H1 (cell line): ENCODE measurements at regions not wholly inside any gene's neighbourhood (a gene's known extent, or its start where the extent isn't known, plus 50 kb on each side); places are given as distances from the start of the nearest gene placed in this dataset.
A peak's percentile ranks its signal among the peaks of the same experiment; 100 is the strongest.

ENCODE experiments used
- CTCF ChIA-PET: fragments of 300-600 bp; sonication (Branson Sonifier 250); formaldehyde crosslinking; loops from one replicate; lab custom pipeline; 2021; ENCODE audit not compliant: partially characterized antibody; lab: Charles Lee
- POLR2A ChIA-PET: fragments of 300-600 bp; sonication (Branson Sonifier 250); formaldehyde crosslinking; loops from one replicate; lab custom pipeline; 2021; ENCODE audit warnings: inconsistent platforms; ENCODE audit not compliant: partially characterized antibody; lab: Charles Lee
- DNase-seq, 2 experiments: peaks; one replicate each; pipeline versions ENCODE4 v3.0.0 to v3.0.0-alpha.2; 2010 to 2022; ENCODE audit warnings: low spot score in 2 of 2, low read depth in 1 of 2, mixed read lengths in 1 of 2
- FAIRE-seq: peaks from 2 replicates; lab custom pipeline; 2011; peaks lifted over from hg19 to GRCh38; lab: Jason Lieb, UNC
- H2AFZ ChIP-seq: 2 replicates; pipeline ENCODE4 v1.8.1; 2012; ENCODE audit warnings: low read length, inconsistent platforms
- H2AK5ac ChIP-seq: 2 replicates; pipeline ENCODE4 v1.6.1; 2013; ENCODE audit warnings: low read depth, low read length
- H2BK120ac ChIP-seq: replicated peaks from 2 replicates; pipeline ENCODE3; 2013; ENCODE audit warnings: low read depth, low read length, inconsistent platforms
- H2BK12ac ChIP-seq: 2 replicates; pipeline ENCODE4 v1.6.1; 2013; ENCODE audit warnings: low read depth, low read length
- H2BK15ac ChIP-seq: 2 replicates; pipeline ENCODE4 v1.6.1; 2013; ENCODE audit warnings: low read length
- H2BK20ac ChIP-seq: 2 replicates; pipeline ENCODE4 v1.6.1; 2013; ENCODE audit warnings: low read length
- H2BK5ac ChIP-seq: 2 replicates; pipeline ENCODE4 v1.6.1; 2013; ENCODE audit warnings: low read depth, low read length
- H3K14ac ChIP-seq: 2 replicates; pipeline ENCODE4 v1.6.1; 2013; ENCODE audit warnings: inconsistent platforms; ENCODE audit not compliant: insufficient read length
- H3K18ac ChIP-seq: 2 replicates; pipeline ENCODE4 v1.6.1; 2013; ENCODE audit warnings: low read length; ENCODE audit errors: extremely low read depth
- H3K23ac ChIP-seq: 2 replicates; pipeline ENCODE4 v1.6.1; 2013; ENCODE audit warnings: inconsistent platforms; ENCODE audit not compliant: insufficient read length
- H3K23me2 ChIP-seq: 2 replicates; pipeline ENCODE4 v1.6.1; 2013; ENCODE audit warnings: low read depth, low read length
- H3K27ac ChIP-seq: 2 replicates; pipeline ENCODE4 v1.6.1; 2011; ENCODE audit warnings: low read depth, low read length, inconsistent platforms
- H3K27me3 ChIP-seq, 4 experiments: replicated peaks in 1 of 4; 1 replicate in 1 of 4; 2 replicates in 3 of 4; pipeline versions ENCODE4 v1.6.1 to v1.8.1; 2011 to 2013; ENCODE audit warnings: low read length in 3 of 4, mild to moderate bottlenecking in 3 of 4, inconsistent platforms in 2 of 4, mixed read lengths in 2 of 4, moderate library complexity in 1 of 4; ENCODE audit not compliant: control insufficient read depth in 3 of 4, insufficient read depth in 3 of 4; ENCODE audit errors: extremely low read depth in 1 of 4
- H3K36me3 ChIP-seq, 4 experiments: 2 replicates each; pipeline versions ENCODE4 v1.6.1 to v1.8.1; 2011 to 2013; ENCODE audit warnings: mild to moderate bottlenecking in 4 of 4, low read length in 3 of 4, moderate library complexity in 2 of 4, control low read depth in 1 of 4, inconsistent platforms in 1 of 4; ENCODE audit not compliant: insufficient read depth in 4 of 4, control insufficient read depth in 2 of 4
- H3K4ac ChIP-seq: replicated peaks from 2 replicates; pipeline ENCODE3; 2013; ENCODE audit warnings: low read length, low read depth, mixed read lengths, inconsistent platforms; ENCODE audit not compliant: insufficient read length
- H3K4me1 ChIP-seq, 4 experiments: replicated peaks in 1 of 4; 1 replicate in 1 of 4; 2 replicates in 3 of 4; pipeline versions ENCODE4 v1.6.1 to v1.8.1; 2011 to 2013; ENCODE audit warnings: low read length in 3 of 4, inconsistent platforms in 2 of 4, mixed read lengths in 1 of 4; ENCODE audit not compliant: insufficient read depth in 4 of 4, control insufficient read depth in 3 of 4
- H3K4me2 ChIP-seq, 2 experiments: 2 replicates each; pipeline versions ENCODE4 v1.6.1 to v1.8.1; 2011 to 2013; ENCODE audit warnings: low read depth in 2 of 2, low read length in 2 of 2, control low read depth in 1 of 2, inconsistent platforms in 1 of 2, mild to moderate bottlenecking in 1 of 2; ENCODE audit not compliant: insufficient read depth in 1 of 2
- H3K4me3 ChIP-seq, 4 experiments: fragments of 200-600, 300-600 bp in 1 of 4; sonication (generic), shearing (Covaris generic), sonication (Bioruptor Twin) in 1 of 4; 2 replicates each; pipeline versions ENCODE4 v1.5.1 to v1.8.1; 2011 to 2016; ENCODE audit warnings: low read length in 4 of 4, low read depth in 3 of 4, control low read depth in 2 of 4, inconsistent platforms in 2 of 4, mild to moderate bottlenecking in 2 of 4, mixed read lengths in 1 of 4, moderate library complexity in 1 of 4; ENCODE audit not compliant: insufficient read depth in 2 of 4; ENCODE audit errors: extremely low read depth in 1 of 4
- H3K56ac ChIP-seq: replicated peaks from 2 replicates; pipeline ENCODE3; 2013; ENCODE audit warnings: low read depth, mild to moderate bottlenecking, mixed read lengths, low read length, inconsistent platforms; ENCODE audit not compliant: insufficient read length
- H3K79me1 ChIP-seq: 2 replicates; pipeline ENCODE4 v1.6.1; 2013; ENCODE audit warnings: low read depth, low read length, control low read depth
- H3K79me2 ChIP-seq, 2 experiments: 2 replicates each; pipeline versions ENCODE4 v1.6.1 to v1.8.1; 2012 to 2013; ENCODE audit warnings: low read length in 2 of 2, mild to moderate bottlenecking in 2 of 2, inconsistent platforms in 1 of 2; ENCODE audit not compliant: insufficient read depth in 2 of 2, control insufficient read depth in 1 of 2
- H3K9ac ChIP-seq, 4 experiments: replicated peaks in 1 of 4; 1 replicate in 1 of 4; 2 replicates in 3 of 4; pipeline versions ENCODE4 v1.6.1 to v1.8.1; 2011 to 2013; ENCODE audit warnings: low read depth in 3 of 4, low read length in 3 of 4, control low read depth in 2 of 4, mild to moderate bottlenecking in 2 of 4, moderate library complexity in 2 of 4, inconsistent platforms in 1 of 4; ENCODE audit errors: extremely low read depth in 1 of 4
- H3K9me3 ChIP-seq, 2 experiments: 2 replicates each; pipeline versions ENCODE4 v1.6.1 to v1.8.1; 2012 to 2013; ENCODE audit warnings: mild to moderate bottlenecking in 2 of 2, moderate library complexity in 2 of 2, control low read depth in 1 of 2, inconsistent platforms in 1 of 2, low read depth in 1 of 2, low read length in 1 of 2, mixed read lengths in 1 of 2; ENCODE audit not compliant: insufficient read depth in 2 of 2
- H4K20me1 ChIP-seq, 2 experiments: replicated peaks in 1 of 2; 2 replicates each; pipeline versions ENCODE3 to v1.8.1; 2011 to 2013; ENCODE audit warnings: inconsistent platforms in 2 of 2, low read length in 2 of 2, mild to moderate bottlenecking in 1 of 2; ENCODE audit not compliant: insufficient read depth in 2 of 2, control insufficient read depth in 1 of 2
- H4K5ac ChIP-seq: 2 replicates; pipeline ENCODE4 v1.6.1; 2013; ENCODE audit warnings: low read length, low read depth, mixed read lengths, inconsistent platforms; ENCODE audit not compliant: insufficient read length
- H4K8ac ChIP-seq: 2 replicates; pipeline ENCODE4 v1.8.0; 2013; ENCODE audit warnings: mild to moderate bottlenecking, moderate library complexity, low read length, inconsistent platforms; ENCODE audit not compliant: insufficient read depth; ENCODE audit errors: extremely low read depth
- H4K91ac ChIP-seq: replicated peaks from 2 replicates; pipeline ENCODE3; 2013; ENCODE audit warnings: low read length, mixed read lengths, inconsistent platforms; ENCODE audit not compliant: insufficient read length
- BRCA1 ChIP-seq: IDR thresholded peaks from 2 replicates; pipeline ENCODE4 v1.6.1; 2012; ENCODE audit warnings: low read depth, low read length, improper control_type of control experiment
- E2F6 ChIP-seq: IDR thresholded peaks from 2 replicates; pipeline ENCODE4 v1.6.1; 2012; ENCODE audit warnings: inconsistent platforms
- POLR2AphosphoS5 ChIP-seq: IDR thresholded peaks from 2 replicates; pipeline ENCODE4 v1.6.1; 2011; ENCODE audit warnings: low read depth, low read length
- RFX5 ChIP-seq: IDR thresholded peaks from 2 replicates; pipeline ENCODE4 v1.6.1; 2011; ENCODE audit warnings: low read depth, low read length, improper control_type of control experiment, borderline replicate concordance
- SP4 ChIP-seq: IDR thresholded peaks from 2 replicates; pipeline ENCODE4 v1.6.1; 2012; ENCODE audit warnings: low read length, inconsistent platforms
- TEAD4 ChIP-seq: IDR thresholded peaks from 2 replicates; pipeline ENCODE4 v1.6.1; 2012; ENCODE audit warnings: low read depth, low read length, inconsistent platforms, mixed read lengths
- WGBS, 2 experiments: shearing (Covaris generic) in 1 of 2; methylation state at CpG; one replicate each; pipeline versions ENCODE4 v1.1.6 to v1.1.7; 2013 to 2015; ENCODE audit warnings: low lambda C conversion rate in 2 of 2, mixed read lengths in 2 of 2, inconsistent platforms in 1 of 2, low coverage in 1 of 2, missing lambda C conversion rate in 1 of 2; ENCODE audit not compliant: insufficient replicate concordance in 2 of 2, insufficient coverage in 1 of 2, insufficient read length in 1 of 2; ENCODE audit errors: extremely low coverage in 1 of 2, missing lambda C conversion rate in 1 of 2; 5-methylcytosine and 5-hydroxymethylcytosine counted together
- TF ChIP-seq, protein P1 (sequence below): IDR thresholded peaks from 2 replicates; pipeline ENCODE4 v1.6.1; 2011; ENCODE audit warnings: low read length, improper control_type of control experiment

DNA sequence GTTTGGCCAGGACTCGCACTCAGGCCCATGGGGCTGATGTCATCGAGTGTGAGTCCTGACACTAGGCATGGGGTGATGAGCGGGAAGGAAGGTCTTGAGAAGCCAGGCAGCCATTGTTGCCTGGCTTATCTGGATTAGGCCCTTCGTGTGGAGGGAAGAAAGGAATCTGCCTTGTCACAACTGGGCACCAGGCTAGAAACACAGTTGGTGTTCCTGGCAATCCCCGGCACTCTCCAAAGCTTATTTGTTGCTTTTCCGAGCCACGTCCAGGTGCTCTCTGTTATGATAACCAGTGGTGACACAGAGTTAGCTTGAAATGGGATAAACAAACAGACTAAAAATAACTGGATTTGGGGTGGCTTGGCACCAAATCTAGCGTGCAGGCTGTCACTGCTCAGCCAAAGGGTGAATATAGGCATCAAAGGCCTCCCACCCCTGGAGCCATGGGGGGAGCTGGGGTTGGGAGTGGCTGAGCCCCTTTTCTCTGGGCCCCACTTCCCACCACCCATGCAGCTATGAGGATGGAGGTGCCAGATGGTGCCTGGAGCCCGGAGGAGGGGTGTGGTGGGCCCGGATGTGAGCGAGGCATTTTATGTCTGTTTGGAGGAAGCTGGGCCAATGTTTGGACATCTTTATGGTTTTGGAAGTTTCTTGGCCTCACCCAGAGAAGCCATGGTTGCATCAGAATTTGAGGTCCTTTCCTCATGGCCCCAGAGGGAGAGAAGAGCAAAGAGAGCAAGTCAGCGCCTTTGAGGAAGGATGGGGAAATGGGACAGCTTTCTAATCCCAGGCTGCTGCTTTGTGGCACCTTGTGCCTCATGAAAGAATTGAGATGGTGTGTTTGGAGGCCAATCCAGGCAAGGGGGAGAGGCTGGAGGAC is 98.0 kb upstream of the PITX1 start:
- H3K23ac ChIP-seq = no peak overlapping the region
- H2BK12ac ChIP-seq = no peak overlapping the region
- no peak overlapping the region for H2AFZ ChIP-seq
- H2BK20ac ChIP-seq = no peak overlapping the region
- H3K27ac ChIP-seq = no peak overlapping the region
- H3K18ac ChIP-seq = no peak overlapping the region
- no peaks in the 10 kb centered on the region for H3K4me1 ChIP-seq
- no peaks in the 10 kb centered on the region for H3K79me2 ChIP-seq
- no peaks in the 10 kb centered on the region for H3K79me1 ChIP-seq
- H3K36me3 ChIP-seq = no peaks in the 10 kb centered on the region
- H4K20me1 ChIP-seq = no peaks in the 10 kb centered on the region
- H3K4ac ChIP-seq = no peak overlapping the region
- no peak overlapping the region for H4K91ac ChIP-seq
- H3K4me2 ChIP-seq = no peak overlapping the region
- FAIRE-seq (no peak), DNase-seq (no peak)
- H3K27me3 ChIP-seq = peaks cover 0 to 4% (median 0%) of the 10 kb centered on the region in 4 experiments; a peak in 2 of 7 replicates
- H3K4me3 ChIP-seq = no peak overlapping the region
- H4K5ac ChIP-seq = no peak overlapping the region
- H2AK5ac ChIP-seq = no peak overlapping the region
- no peak overlapping the region for H4K8ac ChIP-seq
- 0 out of 2 replicates have a peak, but pooled peaks cover 2% of the 10 kb centered on the region for H3K23me2 ChIP-seq
- H2BK120ac ChIP-seq = no peak overlapping the region
- H2BK15ac ChIP-seq = no peak overlapping the region
- H3K9me3 ChIP-seq = no peaks in the 10 kb centered on the region
- H3K14ac ChIP-seq = no peak overlapping the region
- TF ChIP-seq, protein P1, sequence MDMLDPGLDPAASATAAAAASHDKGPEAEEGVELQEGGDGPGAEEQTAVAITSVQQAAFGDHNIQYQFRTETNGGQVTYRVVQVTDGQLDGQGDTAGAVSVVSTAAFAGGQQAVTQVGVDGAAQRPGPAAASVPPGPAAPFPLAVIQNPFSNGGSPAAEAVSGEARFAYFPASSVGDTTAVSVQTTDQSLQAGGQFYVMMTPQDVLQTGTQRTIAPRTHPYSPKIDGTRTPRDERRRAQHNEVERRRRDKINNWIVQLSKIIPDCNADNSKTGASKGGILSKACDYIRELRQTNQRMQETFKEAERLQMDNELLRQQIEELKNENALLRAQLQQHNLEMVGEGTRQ = no peak
- TF ChIP-seq SP4 (no peak), BRCA1 (no peak), POLR2AphosphoS5 (no peak), E2F6 (peak; percentile 35; the same call in 1 of the 2 replicates), TEAD4 (no peak), RFX5 (no peak)
- no peak overlapping the region for H3K9ac ChIP-seq
- no peak overlapping the region for H2BK5ac ChIP-seq
- POLR2A ChIA-PET = no interaction called here
- WGBS, 2 experiments = 93% methylated on average over 12 of the region's 12 CpGs; no CpG with 5 or more reads in 1 of the 2 experiments
- no peak overlapping the region for H3K56ac ChIP-seq
- CTCF ChIA-PET = interaction anchor here (1.1 to 2.0 kb wide), 5 partner anchors 10 to 68 kb away, joined by 3 to 7 read pairs (median 3); no protein-coding TSS in a partner anchor
